Ascending aorta (tissue), 2 donors: ENCODE measurements at regions not wholly inside any gene's neighbourhood (a gene's known extent, or its start where the extent isn't known, plus 50 kb on each side); places are given as distances from the start of the nearest gene placed in this dataset.

Experiments
- DNase-seq, 2 donors: peaks; one replicate each; pipeline ENCODE4 v3.0.0-alpha.2; 2019; ENCODE audit warnings: low spot score in 2 of 2
- H3K27ac ChIP-seq, 2 donors: fragments of 200-600 bp; sonication (generic); one replicate each; pipeline ENCODE4 v1.5.1; 2016 to 2017; ENCODE audit warnings: mild to moderate bottlenecking in 1 of 2
- H3K27me3 ChIP-seq: fragments of 200-600 bp; sonication (generic); one replicate; pipeline ENCODE4 v1.5.1; 2017
- H3K36me3 ChIP-seq, 2 donors: fragments of 200-600 bp; sonication (generic); one replicate each; pipeline ENCODE4 v1.5.1; 2016
- H3K4me1 ChIP-seq, 2 donors: fragments of 200-600 bp; sonication (generic); one replicate each; pipeline ENCODE4 v1.5.1; 2016 to 2017; ENCODE audit warnings: mild to moderate bottlenecking in 1 of 2
- H3K4me3 ChIP-seq, 2 donors: fragments of 200-600 bp; sonication (generic); one replicate each; pipeline ENCODE4 v1.5.1; 2016 to 2017; ENCODE audit warnings: mild to moderate bottlenecking in 1 of 2
- H3K9me3 ChIP-seq, 2 donors: fragments of 200-600 bp; sonication (generic); one replicate each; pipeline ENCODE4 v1.5.1; 2016
- CTCF ChIP-seq, 3 experiments: fragments of 200-600 bp in 2 of 3; fragments of 450-650 bp in 1 of 3; sonication (generic) in 2 of 3; IDR thresholded peaks; one replicate each; pipeline ENCODE4 v1.5.1; 2016 to 2019; ENCODE audit warnings: antibody characterized with exemption in 3 of 3, mild to moderate bottlenecking in 1 of 3, moderate library complexity in 1 of 3
- intact Hi-C: fragments of 100-400 bp; cut with DNase I; formaldehyde crosslinking; loops from one replicate; pipeline ENCODE4 v1.15.1; 2023

DNA sequence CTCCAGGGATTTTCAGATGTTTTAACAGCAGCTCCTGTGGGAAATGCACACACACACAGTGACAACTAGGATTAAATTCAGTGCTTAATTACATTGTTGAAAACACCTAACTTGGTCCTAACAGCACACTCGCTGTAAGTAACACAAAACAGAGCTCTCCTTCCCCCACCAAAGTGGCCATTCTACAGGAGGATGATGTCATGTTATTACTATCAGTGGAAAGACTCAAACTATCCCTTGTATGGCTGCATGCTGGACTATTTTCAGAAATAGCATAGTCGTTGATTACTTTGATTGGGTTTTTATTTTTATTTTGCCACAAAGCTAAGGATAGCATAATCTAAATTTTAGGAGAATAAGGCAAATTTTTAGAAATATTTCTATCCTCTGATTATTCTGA lies 406.3 kb downstream of the SPRY1 start:
- intact Hi-C loops = no loop called here
- no peak for DNase-seq
- no peak overlapping the region for H3K27ac ChIP-seq

DNA sequence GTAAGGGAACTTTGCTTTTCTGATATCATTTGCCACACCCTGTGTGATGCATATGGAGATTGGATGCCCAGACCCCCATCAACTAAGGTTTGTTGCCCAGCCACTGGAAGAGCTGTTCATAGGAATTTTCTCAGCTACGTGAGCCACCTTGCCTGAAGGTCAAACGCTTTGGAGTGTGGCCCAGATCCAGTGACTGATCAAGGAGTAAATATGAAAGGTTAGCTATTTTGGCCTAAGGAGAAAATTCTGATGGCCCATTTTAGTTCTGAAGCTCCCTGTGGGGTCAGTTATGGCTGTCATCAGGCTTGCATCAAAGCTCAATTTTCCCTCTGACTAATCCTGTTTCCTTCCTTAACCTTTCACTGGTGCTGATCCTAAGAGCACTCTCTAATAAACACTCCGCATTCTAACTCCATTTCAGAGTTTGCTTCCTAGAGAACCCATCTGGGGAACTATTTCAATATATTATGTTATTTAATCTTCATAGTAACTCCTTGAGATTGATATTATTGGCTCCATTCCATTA lies 407.7 kb downstream of the SPRY1 start:
- no peak for DNase-seq
- intact Hi-C loops = no loop called here

More for the DNA sequence above, 406.3 kb downstream of the SPRY1 start:
- peaks cover 0 to 11% of the 10 kb centered on the region in 2 donors for H3K9me3 ChIP-seq
- no peak for TF ChIP-seq CTCF (IDR thresholded peaks at IDR 0.05)
- no peaks in the 10 kb centered on the region for H3K27me3 ChIP-seq
- no peaks in the 10 kb centered on the region for H3K4me1 ChIP-seq
- H3K36me3 ChIP-seq = no peaks in the 10 kb centered on the region
- H3K4me3 ChIP-seq = no peak overlapping the region

DNA sequence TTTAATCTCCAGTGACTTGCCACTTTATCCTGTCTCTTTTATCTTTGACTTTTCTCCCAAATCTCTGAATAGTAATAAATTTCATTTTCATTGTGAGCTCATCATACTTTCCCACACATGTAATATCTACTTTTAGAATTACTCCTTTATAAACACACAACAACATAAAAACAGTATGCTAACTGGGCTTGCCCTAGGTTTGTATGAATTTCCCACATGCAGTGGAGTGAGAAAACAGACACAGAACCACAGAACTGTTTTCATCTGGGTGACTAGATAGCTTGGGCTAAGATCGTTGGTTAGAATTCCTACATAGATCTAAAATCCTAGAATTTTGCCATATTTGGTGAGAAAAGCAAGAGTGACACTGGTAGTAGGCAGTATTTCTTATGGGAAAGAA lies 409.5 kb downstream of the SPRY1 start:
- no peak for TF ChIP-seq CTCF (IDR thresholded peaks at IDR 0.05)
- no peak overlapping the region for H3K4me3 ChIP-seq

More for the DNA sequence above, 407.7 kb downstream of the SPRY1 start:
- TF ChIP-seq CTCF (IDR thresholded peaks at IDR 0.05) = no peak
- Histone ChIP-seq H3K36me3 (no peaks in the 10 kb centered on the region), H3K9me3 (no peaks in the 10 kb centered on the region), H3K27me3 (no peaks in the 10 kb centered on the region), H3K4me3 (no peak overlapping the region), H3K27ac (no peak overlapping the region), H3K4me1 (no peaks in the 10 kb centered on the region)

DNA sequence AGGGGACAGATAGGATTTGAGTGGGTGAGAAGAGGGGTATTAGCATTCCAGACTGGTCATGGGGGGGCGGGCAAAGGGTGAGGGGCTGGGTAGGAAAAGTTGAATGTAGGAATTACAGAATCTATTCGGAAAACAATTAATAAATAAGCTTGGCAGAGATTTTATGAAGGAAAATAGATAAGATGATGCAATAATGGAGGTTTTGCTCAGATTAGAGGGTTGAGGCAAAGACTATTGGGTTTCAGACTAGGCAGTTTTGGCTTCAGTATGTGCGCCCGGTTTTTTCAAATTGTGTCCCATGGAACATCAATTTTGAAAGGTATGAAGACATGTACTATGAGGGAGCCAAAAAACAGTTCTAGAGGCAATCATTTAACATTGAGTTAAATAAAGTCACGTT lies 410.6 kb downstream of the SPRY1 start:
- H3K36me3 ChIP-seq = no peaks in the 10 kb centered on the region
- TF ChIP-seq CTCF (IDR thresholded peaks at IDR 0.05) = no peak
- H3K27ac ChIP-seq = no peak overlapping the region
- DNase-seq = no peak
- no peaks in the 10 kb centered on the region for H3K9me3 ChIP-seq
- H3K27me3 ChIP-seq = no peaks in the 10 kb centered on the region
- no peak overlapping the region for H3K4me3 ChIP-seq
- intact Hi-C loops = no loop called here
- H3K4me1 ChIP-seq = no peaks in the 10 kb centered on the region

More for the DNA sequence above, 409.5 kb downstream of the SPRY1 start:
- intact Hi-C loops = no loop called here
- Histone ChIP-seq H3K27me3 (no peaks in the 10 kb centered on the region), H3K4me1 (no peaks in the 10 kb centered on the region), H3K9me3 (no peaks in the 10 kb centered on the region), H3K36me3 (no peaks in the 10 kb centered on the region), H3K27ac (no peak overlapping the region)
- DNase-seq = no peak

- Histone ChIP-seq H3K4me1 (no peaks in the 10 kb centered on the region), H3K4me3 (no peak overlapping the region), H3K27ac (no peak overlapping the region), H3K9me3 (no peaks in the 10 kb centered on the region), H3K27me3 (no peaks in the 10 kb centered on the region), H3K36me3 (no peaks in the 10 kb centered on the region)
- intact Hi-C loops = no loop called here
- no peak for DNase-seq
- TF ChIP-seq CTCF (IDR thresholded peaks at IDR 0.05) = no peak
Observed at GRCh38 chr4:123807866-123808265, 411.3 kb downstream of the SPRY1 start.

- no peaks in the 10 kb centered on the region for H3K36me3 ChIP-seq
- intact Hi-C loops = no loop called here
- no peaks in the 10 kb centered on the region for H3K4me1 ChIP-seq
- TF ChIP-seq CTCF (IDR thresholded peaks at IDR 0.05) = no peak
- H3K4me3 ChIP-seq = no peak overlapping the region
- no peaks in the 10 kb centered on the region for H3K9me3 ChIP-seq
- no peak overlapping the region for H3K27ac ChIP-seq
- DNase-seq = no peak
- no peaks in the 10 kb centered on the region for H3K27me3 ChIP-seq
Observed at GRCh38 chr4:123809864-123810263, 413.3 kb downstream of the SPRY1 start.
